ENCODE measurements at regions not wholly inside any gene's neighbourhood (a gene's known extent, or its start where the extent isn't known, plus 50 kb on each side); places are given as distances from the start of the nearest gene placed in this dataset.
"Not testable (repeated sequence)": the region's sequence is repeated elsewhere in the genome, so short reads cannot be mapped to it uniquely, and the experiment has no call there.

- H3K79me2 ChIP-seq (ENCODE audit: insufficient read depth, low read length); H2AFZ ChIP-seq (ENCODE audit: low read depth, low read length, severe bottlenecking); H4K20me1 ChIP-seq (ENCODE audit: low read depth, low read length); H3K4me2 ChIP-seq (ENCODE audit: low read depth, low read length, poor library complexity, severe bottlenecking); H3K27ac ChIP-seq (ENCODE audit: low read depth, low read length); H3K36me3 ChIP-seq (ENCODE audit: low read length); H3K4me3 ChIP-seq (ENCODE audit: insufficient read depth, low read length, poor library complexity, severe bottlenecking); H3K9ac ChIP-seq (ENCODE audit: low read length); H3F3A ChIP-seq (ENCODE audit: insufficient read depth); H3K27me3 ChIP-seq (ENCODE audit: low read length); H3K9me2 ChIP-seq (replicated peaks; ENCODE audit: insufficient read depth, low read length): not testable (repeated sequence)
- peaks cover 99% of the 10 kb centered on the region for H3K9me3 ChIP-seq (ENCODE audit: insufficient read depth, low read length)
These were observed 2577.8 kb upstream of the TPTE start for GRCh38 chr21:7943534-7943933.

- H3K27ac ChIP-seq (ENCODE audit: low read depth, low read length), result no peak overlapping the region
- no peak overlapping the region for H2AFZ ChIP-seq (ENCODE audit: low read depth, low read length, severe bottlenecking)
- H3K79me2 ChIP-seq (ENCODE audit: insufficient read depth, low read length), result no peaks in the 10 kb centered on the region
- no peaks in the 10 kb centered on the region for H3F3A ChIP-seq (ENCODE audit: insufficient read depth)
- H3K9me2 ChIP-seq (replicated peaks; ENCODE audit: insufficient read depth, low read length), result no peaks in the 10 kb centered on the region
- H3K9me3 ChIP-seq (ENCODE audit: insufficient read depth, low read length), result peaks cover 99% of the 10 kb centered on the region
- no peak overlapping the region for H3K9ac ChIP-seq (ENCODE audit: low read length)
- H3K27me3 ChIP-seq (ENCODE audit: low read length), result no peaks in the 10 kb centered on the region
- H3K4me3 ChIP-seq (ENCODE audit: insufficient read depth, low read length, poor library complexity, severe bottlenecking), result no peak overlapping the region
- H3K4me2 ChIP-seq (ENCODE audit: low read depth, low read length, poor library complexity, severe bottlenecking), result no peak overlapping the region
- no peaks in the 10 kb centered on the region for H3K36me3 ChIP-seq (ENCODE audit: low read length)
- TF ChIP-seq CTCF (IDR thresholded peaks at IDR 0.05; ENCODE audit: insufficient read depth, low read length, poor library complexity, severe bottlenecking) (no peak), EZH2phosphoT487 (conservative IDR thresholded peaks at IDR 0.05; ENCODE audit: low read length) (no peak)
- H4K20me1 ChIP-seq (ENCODE audit: low read depth, low read length), result no peaks in the 10 kb centered on the region
These were observed 2574.0 kb upstream of the TPTE start for GRCh38 chr21:7947422-7947821.

DNA sequence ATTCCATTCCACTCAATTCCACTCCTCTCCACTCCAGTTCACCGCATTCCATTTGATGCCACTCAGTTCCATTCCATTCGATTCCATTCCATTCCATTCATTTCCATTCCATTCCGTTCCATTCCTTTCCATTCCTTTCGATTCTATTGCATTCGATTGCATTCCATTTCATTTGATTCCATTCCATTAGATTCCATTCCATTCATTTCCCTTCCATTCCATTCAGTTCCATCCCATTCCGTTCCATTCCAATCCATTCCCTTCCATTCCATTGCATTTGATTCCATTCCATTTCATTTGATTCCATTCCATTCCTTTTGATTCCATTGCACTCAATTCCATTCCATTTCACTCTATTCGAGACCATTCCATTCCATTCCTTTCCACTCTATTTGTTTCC, 2572.7 kb upstream of the TPTE start:
- not testable (repeated sequence) for H3K4me2 ChIP-seq (ENCODE audit: low read depth, low read length, poor library complexity, severe bottlenecking); H3K27ac ChIP-seq (ENCODE audit: low read depth, low read length); H4K20me1 ChIP-seq (ENCODE audit: low read depth, low read length); H3K27me3 ChIP-seq (ENCODE audit: low read length); H2AFZ ChIP-seq (ENCODE audit: low read depth, low read length, severe bottlenecking); H3K4me3 ChIP-seq (ENCODE audit: insufficient read depth, low read length, poor library complexity, severe bottlenecking); H3K9ac ChIP-seq (ENCODE audit: low read length); H3K36me3 ChIP-seq (ENCODE audit: low read length); H3K79me2 ChIP-seq (ENCODE audit: insufficient read depth, low read length); H3K9me2 ChIP-seq (replicated peaks; ENCODE audit: insufficient read depth, low read length); H3F3A ChIP-seq (ENCODE audit: insufficient read depth)
- peaks cover 99% of the 10 kb centered on the region for H3K9me3 ChIP-seq (ENCODE audit: insufficient read depth, low read length)

DNA sequence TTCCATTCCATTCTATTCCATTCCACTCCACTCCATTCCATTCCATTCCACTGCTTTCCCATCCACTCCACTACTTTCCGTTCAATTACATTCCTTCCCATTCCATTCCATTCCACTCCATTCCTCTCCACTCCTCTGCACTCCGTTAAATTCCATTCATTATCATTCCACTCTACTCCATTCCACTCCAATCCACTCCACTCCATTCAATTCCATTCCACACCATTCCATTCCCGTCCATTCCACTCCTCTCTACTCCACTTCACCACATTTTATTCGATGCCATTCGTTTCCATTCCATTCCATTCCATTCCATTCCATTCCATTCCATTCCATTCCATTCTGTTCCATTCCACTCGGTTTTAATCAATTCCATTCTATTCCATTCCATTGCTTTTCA, 2571.5 kb upstream of the TPTE start:
- H3K36me3 ChIP-seq (ENCODE audit: low read length); H3K9me2 ChIP-seq (replicated peaks; ENCODE audit: insufficient read depth, low read length); H3K27me3 ChIP-seq (ENCODE audit: low read length); H4K20me1 ChIP-seq (ENCODE audit: low read depth, low read length); H3K9ac ChIP-seq (ENCODE audit: low read length); H3K27ac ChIP-seq (ENCODE audit: low read depth, low read length); H3K4me2 ChIP-seq (ENCODE audit: low read depth, low read length, poor library complexity, severe bottlenecking); H3K4me3 ChIP-seq (ENCODE audit: insufficient read depth, low read length, poor library complexity, severe bottlenecking); H3K79me2 ChIP-seq (ENCODE audit: insufficient read depth, low read length); H2AFZ ChIP-seq (ENCODE audit: low read depth, low read length, severe bottlenecking); H3F3A ChIP-seq (ENCODE audit: insufficient read depth): not testable (repeated sequence)
- H3K9me3 ChIP-seq (ENCODE audit: insufficient read depth, low read length), result peaks cover 98% of the 10 kb centered on the region

- Histone ChIP-seq H3F3A (ENCODE audit: insufficient read depth) (no peaks in the 10 kb centered on the region), H3K36me3 (ENCODE audit: low read length) (no peaks in the 10 kb centered on the region), H3K4me3 (ENCODE audit: insufficient read depth, low read length, poor library complexity, severe bottlenecking) (no peak overlapping the region), H3K27me3 (ENCODE audit: low read length) (no peaks in the 10 kb centered on the region), H4K20me1 (ENCODE audit: low read depth, low read length) (no peaks in the 10 kb centered on the region), H3K9ac (ENCODE audit: low read length) (no peak overlapping the region), H3K9me3 (ENCODE audit: insufficient read depth, low read length) (peaks cover 99% of the 10 kb centered on the region), H2AFZ (ENCODE audit: low read depth, low read length, severe bottlenecking) (no peak overlapping the region), H3K79me2 (ENCODE audit: insufficient read depth, low read length) (no peaks in the 10 kb centered on the region), H3K9me2 (replicated peaks; ENCODE audit: insufficient read depth, low read length) (no peaks in the 10 kb centered on the region), H3K27ac (ENCODE audit: low read depth, low read length) (no peak overlapping the region), H3K4me2 (ENCODE audit: low read depth, low read length, poor library complexity, severe bottlenecking) (no peak overlapping the region)
- TF ChIP-seq EZH2phosphoT487 (conservative IDR thresholded peaks at IDR 0.05; ENCODE audit: low read length) (no peak), CTCF (IDR thresholded peaks at IDR 0.05; ENCODE audit: insufficient read depth, low read length, poor library complexity, severe bottlenecking) (no peak)
These were observed 2569.4 kb upstream of the TPTE start for GRCh38 chr21:7951854-7952519.

Measured in SU-DHL-6 (cell line).